ENCODE measurements at regions not wholly inside any gene's neighbourhood (a gene's known extent, or its start where the extent isn't known, plus 50 kb on each side); places are given as distances from the start of the nearest gene placed in this dataset.

DNA sequence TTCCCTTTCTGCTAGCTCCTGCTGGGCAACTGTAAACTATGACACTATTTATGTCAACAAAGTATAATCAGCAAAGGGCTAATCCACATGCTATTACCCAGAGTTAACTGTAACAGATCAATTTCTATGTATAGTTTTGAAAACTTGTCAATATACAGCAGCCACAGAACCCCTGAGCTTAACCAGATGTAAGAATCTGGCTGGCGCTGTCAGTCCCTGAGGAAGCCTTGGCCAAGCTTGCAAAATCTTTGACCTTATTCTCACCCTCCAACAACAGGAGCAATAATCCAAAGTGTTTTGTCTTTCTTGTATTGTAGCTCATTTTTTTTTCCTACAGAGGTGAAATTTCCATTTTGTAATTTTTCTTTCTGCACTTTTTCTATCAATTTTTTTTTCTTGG lies 1230.1 kb upstream of the SLC10A2 start:
- Histone ChIP-seq H3K4me1 (ENCODE audit: control insufficient read depth, insufficient read depth, low read length) (peaks cover 2% of the 10 kb centered on the region; the same call in 1 of the 2 replicates), H2AK9ac (replicated peaks; ENCODE audit: low read depth, low read length, poor library complexity) (no peak overlapping the region), H2AK5ac (ENCODE audit: low read depth, low read length) (no peak overlapping the region), H2BK5ac (ENCODE audit: low read depth, low read length, poor library complexity, severe bottlenecking) (no peak overlapping the region), H4K20me1 (ENCODE audit: insufficient read depth, low read length) (no peaks in the 10 kb centered on the region), H4K91ac (ENCODE audit: insufficient read depth, low read depth, low read length) (no peak overlapping the region), H3K4ac (ENCODE audit: low read depth, low read length) (no peak overlapping the region), H2BK20ac (ENCODE audit: low read depth, low read length) (no peak overlapping the region), H3K9ac (ENCODE audit: low read depth, low read length) (no peak overlapping the region), H3K18ac (ENCODE audit: low read depth, low read length) (no peak overlapping the region), H2AFZ (replicated peaks; ENCODE audit: low read length, poor library complexity) (no peak overlapping the region), H2BK120ac (ENCODE audit: low read depth, low read length) (no peak overlapping the region), H3K14ac (replicated peaks; ENCODE audit: low read depth, low read length) (no peak overlapping the region), H3K36me3 (ENCODE audit: control insufficient read depth, insufficient read depth, low read length) (no peaks in the 10 kb centered on the region), H3K4me3 (ENCODE audit: insufficient read depth, low read depth, low read length) (no peak overlapping the region), H3K27me3 (ENCODE audit: control insufficient read depth, insufficient read depth, low read length) (no peaks in the 10 kb centered on the region), H4K5ac (ENCODE audit: low read depth, low read length) (no peak overlapping the region), H3K79me1 (ENCODE audit: low read depth in 1 of 2, low read length in 2 of 2) (no peaks in the 10 kb centered on the region), H3K4me2 (ENCODE audit: low read depth, low read length) (no peak overlapping the region), H3K9me3 (ENCODE audit: control insufficient read depth, insufficient read depth, low read length) (no peaks in the 10 kb centered on the region), H4K8ac (ENCODE audit: low read depth in 2 of 2, low read length in 2 of 2) (no peak overlapping the region), H3K9me1 (ENCODE audit: insufficient read depth, low read length) (no peaks in the 10 kb centered on the region), H3K23ac (ENCODE audit: low read depth, low read length) (no peak overlapping the region), H2BK15ac (ENCODE audit: low read depth, low read length) (no peak overlapping the region), H3K27ac (ENCODE audit: insufficient read depth, low read length) (no peak overlapping the region), H3K56ac (ENCODE audit: extremely low read depth, insufficient read depth, low read length) (no peak overlapping the region)
- ATAC-seq (ENCODE audit: low read depth) (no peak), DNase-seq (no peak)
- dilution Hi-C loops (cut with HindIII; ENCODE audit: low sequenced_read_pairs, unreplicated experiment), result no loop called here
- TF ChIP-seq BHLHE40 (IDR thresholded peaks at IDR 0.05; ENCODE audit: low read depth, low read length) (no peak), FOS (IDR thresholded peaks at IDR 0.05; ENCODE audit: low read depth, low read length) (no peak), RFX5 (IDR thresholded peaks at IDR 0.05; ENCODE audit: low read depth, low read length) (no peak), CEBPB (IDR thresholded peaks at IDR 0.05; ENCODE audit: low read depth, low read length) (no peak), MXI1 (IDR thresholded peaks at IDR 0.05; ENCODE audit: borderline replicate concordance, low read depth, low read length) (no peak)
- TF ChIP-seq, protein P1, sequence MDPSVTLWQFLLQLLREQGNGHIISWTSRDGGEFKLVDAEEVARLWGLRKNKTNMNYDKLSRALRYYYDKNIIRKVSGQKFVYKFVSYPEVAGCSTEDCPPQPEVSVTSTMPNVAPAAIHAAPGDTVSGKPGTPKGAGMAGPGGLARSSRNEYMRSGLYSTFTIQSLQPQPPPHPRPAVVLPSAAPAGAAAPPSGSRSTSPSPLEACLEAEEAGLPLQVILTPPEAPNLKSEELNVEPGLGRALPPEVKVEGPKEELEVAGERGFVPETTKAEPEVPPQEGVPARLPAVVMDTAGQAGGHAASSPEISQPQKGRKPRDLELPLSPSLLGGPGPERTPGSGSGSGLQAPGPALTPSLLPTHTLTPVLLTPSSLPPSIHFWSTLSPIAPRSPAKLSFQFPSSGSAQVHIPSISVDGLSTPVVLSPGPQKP (IDR thresholded peaks at IDR 0.05; ENCODE audit: borderline replicate concordance, low read depth, low read length), result no peak
- CTCF ChIA-PET, result no interaction called here
- intact Hi-C loops (cut with micrococcal nuclease), result loop anchor here (5.0 kb wide), 1 partner anchor 414 kb away; no protein-coding TSS in a partner anchor
- POLR2A ChIA-PET (ENCODE audit: unreplicated experiment), result no interaction called here
- in situ Hi-C loops (cut with MboI; ENCODE audit: low sequenced_read_pairs), result no loop called here
- no CpG with 5 or more reads among the region's 1 CpG for WGBS, 2 experiments (ENCODE audit: extremely low coverage in 2 of 2, insufficient read length in 1 of 2)
- BruUV-seq (replicated peaks), result no TSS peak

Measured in IMR-90 (cell line).